WTC11 (cell line): ENCODE measurements at regions not wholly inside any gene's neighbourhood (a gene's known extent, or its start where the extent isn't known, plus 50 kb on each side); places are given as distances from the start of the nearest gene placed in this dataset.

Experiments used
- ETV6 ChIP-seq: sonication (generic); formaldehyde crosslinking; IDR thresholded peaks from 2 replicates; pipeline ENCODE4 v1.8.1; 2022; ENCODE audit warnings: mild to moderate bottlenecking, missing genetic modification reagents
- HMGA2 ChIP-seq: fragments of 250-450 bp; sonication (Bioruptor Pico); IDR thresholded peaks from 2 replicates; pipeline ENCODE4 v1.4.0; 2021; ENCODE audit warnings: mild to moderate bottlenecking, moderate library complexity
- MYBL2 ChIP-seq: sonication (generic); formaldehyde crosslinking; IDR thresholded peaks from 2 replicates; pipeline ENCODE4 v1.8.1; 2023; ENCODE audit warnings: mild to moderate bottlenecking, moderate library complexity, missing genetic modification reagents
- TEAD4 ChIP-seq: sonication (generic); formaldehyde crosslinking; IDR thresholded peaks from 2 replicates; pipeline ENCODE4 v1.8.0; 2022; ENCODE audit warnings: mild to moderate bottlenecking, missing genetic modification reagents
- ZNF416 ChIP-seq: fragments of 250-450 bp; sonication (Bioruptor Pico); IDR thresholded peaks from 2 replicates; pipeline ENCODE4 v1.9.0; 2021; ENCODE audit warnings: mild to moderate bottlenecking, inconsistent platforms
- TF ChIP-seq, protein P1 (sequence below): sonication (generic); formaldehyde crosslinking; IDR thresholded peaks from 2 replicates; pipeline ENCODE4 v1.8.0; 2022; ENCODE audit warnings: mild to moderate bottlenecking, missing genetic modification reagents
- TF ChIP-seq, protein P2 (sequence below): fragments of 200-600 bp; IDR thresholded peaks from 2 replicates; pipeline ENCODE4 v1.8.0; 2022; ENCODE audit warnings: antibody characterized with exemption
- TF ChIP-seq, protein P3 (sequence below): sonication (generic); formaldehyde crosslinking; IDR thresholded peaks from 2 replicates; pipeline ENCODE4 v1.8.1; 2022; ENCODE audit warnings: mild to moderate bottlenecking, missing genetic modification reagents, moderate library complexity, borderline replicate concordance
- TF ChIP-seq, protein P4 (sequence below): sonication (generic); formaldehyde crosslinking; IDR thresholded peaks from 2 replicates; pipeline ENCODE4 v1.8.1; 2023; ENCODE audit warnings: mild to moderate bottlenecking, missing genetic modification reagents
- TF ChIP-seq, protein P5 (sequence below): sonication (generic); formaldehyde crosslinking; IDR thresholded peaks from 2 replicates; pipeline ENCODE4 v1.8.1; 2022; ENCODE audit warnings: low read depth, missing genetic modification reagents, borderline replicate concordance

DNA sequence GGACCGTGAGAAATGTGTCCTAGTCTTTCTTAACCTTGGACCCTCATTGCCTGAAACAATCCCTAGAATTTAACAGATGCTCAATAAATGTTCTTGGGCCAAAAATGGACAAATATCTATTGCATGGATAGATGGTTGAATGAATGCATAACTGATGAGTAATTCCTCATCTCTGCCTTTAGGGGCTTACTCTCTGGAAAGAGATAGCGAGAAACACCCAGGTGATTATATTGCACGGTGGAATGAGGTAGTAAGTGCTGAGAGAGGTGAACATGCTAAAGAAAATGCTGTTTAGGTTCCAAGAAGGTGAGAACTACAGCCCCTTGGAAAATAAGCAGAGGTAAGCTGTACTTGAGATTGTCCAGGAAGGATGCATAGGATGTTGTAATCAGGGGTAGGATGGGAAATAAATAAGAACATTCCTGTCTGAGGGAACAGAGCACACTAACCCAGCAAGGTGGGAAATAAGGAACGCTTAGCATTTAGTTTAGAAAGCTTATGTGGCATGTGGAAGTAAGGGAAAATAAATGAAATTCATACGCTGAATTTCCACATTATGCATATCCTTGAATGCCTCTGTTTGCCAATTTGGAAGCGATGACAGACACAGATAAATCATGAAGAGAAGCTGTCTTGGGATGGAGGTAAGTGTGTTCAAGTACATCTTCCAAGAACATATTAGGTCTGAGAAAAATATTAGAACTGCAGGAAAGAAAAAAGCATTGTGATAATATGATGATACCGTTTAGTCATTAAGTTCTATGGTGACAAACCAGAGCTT is 426.6 kb downstream of the ARHGEF28 start:
- TF ChIP-seq, protein P1, sequence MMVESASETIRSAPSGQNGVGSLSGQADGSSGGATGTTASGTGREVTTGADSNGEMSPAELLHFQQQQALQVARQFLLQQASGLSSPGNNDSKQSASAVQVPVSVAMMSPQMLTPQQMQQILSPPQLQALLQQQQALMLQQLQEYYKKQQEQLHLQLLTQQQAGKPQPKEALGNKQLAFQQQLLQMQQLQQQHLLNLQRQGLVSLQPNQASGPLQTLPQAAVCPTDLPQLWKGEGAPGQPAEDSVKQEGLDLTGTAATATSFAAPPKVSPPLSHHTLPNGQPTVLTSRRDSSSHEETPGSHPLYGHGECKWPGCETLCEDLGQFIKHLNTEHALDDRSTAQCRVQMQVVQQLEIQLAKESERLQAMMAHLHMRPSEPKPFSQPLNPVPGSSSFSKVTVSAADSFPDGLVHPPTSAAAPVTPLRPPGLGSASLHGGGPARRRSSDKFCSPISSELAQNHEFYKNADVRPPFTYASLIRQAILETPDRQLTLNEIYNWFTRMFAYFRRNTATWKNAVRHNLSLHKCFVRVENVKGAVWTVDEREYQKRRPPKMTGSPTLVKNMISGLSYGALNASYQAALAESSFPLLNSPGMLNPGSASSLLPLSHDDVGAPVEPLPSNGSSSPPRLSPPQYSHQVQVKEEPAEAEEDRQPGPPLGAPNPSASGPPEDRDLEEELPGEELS (CRISPR knock-in tag), result no peak
- no peak for TF ChIP-seq TEAD4
- TF ChIP-seq, protein P2, sequence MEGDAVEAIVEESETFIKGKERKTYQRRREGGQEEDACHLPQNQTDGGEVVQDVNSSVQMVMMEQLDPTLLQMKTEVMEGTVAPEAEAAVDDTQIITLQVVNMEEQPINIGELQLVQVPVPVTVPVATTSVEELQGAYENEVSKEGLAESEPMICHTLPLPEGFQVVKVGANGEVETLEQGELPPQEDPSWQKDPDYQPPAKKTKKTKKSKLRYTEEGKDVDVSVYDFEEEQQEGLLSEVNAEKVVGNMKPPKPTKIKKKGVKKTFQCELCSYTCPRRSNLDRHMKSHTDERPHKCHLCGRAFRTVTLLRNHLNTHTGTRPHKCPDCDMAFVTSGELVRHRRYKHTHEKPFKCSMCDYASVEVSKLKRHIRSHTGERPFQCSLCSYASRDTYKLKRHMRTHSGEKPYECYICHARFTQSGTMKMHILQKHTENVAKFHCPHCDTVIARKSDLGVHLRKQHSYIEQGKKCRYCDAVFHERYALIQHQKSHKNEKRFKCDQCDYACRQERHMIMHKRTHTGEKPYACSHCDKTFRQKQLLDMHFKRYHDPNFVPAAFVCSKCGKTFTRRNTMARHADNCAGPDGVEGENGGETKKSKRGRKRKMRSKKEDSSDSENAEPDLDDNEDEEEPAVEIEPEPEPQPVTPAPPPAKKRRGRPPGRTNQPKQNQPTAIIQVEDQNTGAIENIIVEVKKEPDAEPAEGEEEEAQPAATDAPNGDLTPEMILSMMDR, result no peak
- TF ChIP-seq ETV6, result no peak
- TF ChIP-seq, protein P3, sequence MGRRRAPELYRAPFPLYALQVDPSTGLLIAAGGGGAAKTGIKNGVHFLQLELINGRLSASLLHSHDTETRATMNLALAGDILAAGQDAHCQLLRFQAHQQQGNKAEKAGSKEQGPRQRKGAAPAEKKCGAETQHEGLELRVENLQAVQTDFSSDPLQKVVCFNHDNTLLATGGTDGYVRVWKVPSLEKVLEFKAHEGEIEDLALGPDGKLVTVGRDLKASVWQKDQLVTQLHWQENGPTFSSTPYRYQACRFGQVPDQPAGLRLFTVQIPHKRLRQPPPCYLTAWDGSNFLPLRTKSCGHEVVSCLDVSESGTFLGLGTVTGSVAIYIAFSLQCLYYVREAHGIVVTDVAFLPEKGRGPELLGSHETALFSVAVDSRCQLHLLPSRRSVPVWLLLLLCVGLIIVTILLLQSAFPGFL, result no peak
- TF ChIP-seq ZNF416, result no peak
- TF ChIP-seq, protein P4, sequence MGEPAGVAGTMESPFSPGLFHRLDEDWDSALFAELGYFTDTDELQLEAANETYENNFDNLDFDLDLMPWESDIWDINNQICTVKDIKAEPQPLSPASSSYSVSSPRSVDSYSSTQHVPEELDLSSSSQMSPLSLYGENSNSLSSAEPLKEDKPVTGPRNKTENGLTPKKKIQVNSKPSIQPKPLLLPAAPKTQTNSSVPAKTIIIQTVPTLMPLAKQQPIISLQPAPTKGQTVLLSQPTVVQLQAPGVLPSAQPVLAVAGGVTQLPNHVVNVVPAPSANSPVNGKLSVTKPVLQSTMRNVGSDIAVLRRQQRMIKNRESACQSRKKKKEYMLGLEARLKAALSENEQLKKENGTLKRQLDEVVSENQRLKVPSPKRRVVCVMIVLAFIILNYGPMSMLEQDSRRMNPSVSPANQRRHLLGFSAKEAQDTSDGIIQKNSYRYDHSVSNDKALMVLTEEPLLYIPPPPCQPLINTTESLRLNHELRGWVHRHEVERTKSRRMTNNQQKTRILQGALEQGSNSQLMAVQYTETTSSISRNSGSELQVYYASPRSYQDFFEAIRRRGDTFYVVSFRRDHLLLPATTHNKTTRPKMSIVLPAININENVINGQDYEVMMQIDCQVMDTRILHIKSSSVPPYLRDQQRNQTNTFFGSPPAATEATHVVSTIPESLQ (CRISPR knock-in tag), result no peak
- TF ChIP-seq, protein P5, sequence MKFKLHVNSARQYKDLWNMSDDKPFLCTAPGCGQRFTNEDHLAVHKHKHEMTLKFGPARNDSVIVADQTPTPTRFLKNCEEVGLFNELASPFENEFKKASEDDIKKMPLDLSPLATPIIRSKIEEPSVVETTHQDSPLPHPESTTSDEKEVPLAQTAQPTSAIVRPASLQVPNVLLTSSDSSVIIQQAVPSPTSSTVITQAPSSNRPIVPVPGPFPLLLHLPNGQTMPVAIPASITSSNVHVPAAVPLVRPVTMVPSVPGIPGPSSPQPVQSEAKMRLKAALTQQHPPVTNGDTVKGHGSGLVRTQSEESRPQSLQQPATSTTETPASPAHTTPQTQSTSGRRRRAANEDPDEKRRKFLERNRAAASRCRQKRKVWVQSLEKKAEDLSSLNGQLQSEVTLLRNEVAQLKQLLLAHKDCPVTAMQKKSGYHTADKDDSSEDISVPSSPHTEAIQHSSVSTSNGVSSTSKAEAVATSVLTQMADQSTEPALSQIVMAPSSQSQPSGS (CRISPR knock-in tag), result no peak
- no peak for TF ChIP-seq MYBL2 (CRISPR knock-in tag)
- no peak for TF ChIP-seq HMGA2
